AG20443 (cell line): ENCODE measurements at regions not wholly inside any gene's neighbourhood (a gene's known extent, or its start where the extent isn't known, plus 50 kb on each side); places are given as distances from the start of the nearest gene placed in this dataset.
A peak's percentile ranks its signal among the peaks of the same experiment; 100 is the strongest.

Experiments
- DNase-seq: peaks from one replicate; pipeline ENCODE4 v3.0.0; 2012; ENCODE audit warnings: low spot score, mixed read lengths

- no peak for DNase-seq
These were observed 968.5 kb upstream of the GJE1 start for GRCh38 chr6:141164042-141164743.

- no peak for DNase-seq
These were observed 969.6 kb upstream of the GJE1 start for GRCh38 chr6:141163107-141163506.

- DNase-seq: no peak
These were observed 974.0 kb upstream of the GJE1 start for GRCh38 chr6:141158740-141159139.

GRCh38 chr6:141153563-141153962 is 979.2 kb upstream of the GJE1 start:
- no peak for DNase-seq

GRCh38 chr6:141152951-141153350 is 979.8 kb upstream of the GJE1 start:
- peak; percentile 23 for DNase-seq

GRCh38 chr6:141151710-141152417 is 980.9 kb upstream of the GJE1 start:
- no peak for DNase-seq

GRCh38 chr6:141141870-141142269 is 990.9 kb upstream of the GJE1 start:
- no peak for DNase-seq

GRCh38 chr6:141140905-141141304 is 991.8 kb upstream of the GJE1 start:
- DNase-seq: no peak

GRCh38 chr6:141139461-141139860 is 993.3 kb upstream of the GJE1 start:
- DNase-seq: no peak

- DNase-seq: no peak
These were observed 998.0 kb upstream of the GJE1 start for GRCh38 chr6:141134723-141135122.

- no peak for DNase-seq
These were observed 998.9 kb upstream of the GJE1 start for GRCh38 chr6:141133836-141134235.

GRCh38 chr6:141133346-141133745 is 999.4 kb upstream of the GJE1 start:
- DNase-seq: peak; percentile 10

- no peak for DNase-seq
These were observed 1001.1 kb upstream of the GJE1 start for GRCh38 chr6:141131616-141132015.

- no peak for DNase-seq
These were observed 1009.2 kb upstream of the GJE1 start for GRCh38 chr6:141123497-141123896.

GRCh38 chr6:141123049-141123448 is 1009.7 kb upstream of the GJE1 start:
- no peak for DNase-seq

- DNase-seq: no peak
These were observed 1013.7 kb upstream of the GJE1 start for GRCh38 chr6:141118991-141119390.

GRCh38 chr6:141117874-141118273 is 1014.9 kb upstream of the GJE1 start:
- no peak for DNase-seq

- peak; percentile 71 for DNase-seq
These were observed 1022.2 kb upstream of the GJE1 start for GRCh38 chr6:141110481-141110880.

- DNase-seq: peak; percentile 9
These were observed 1025.0 kb upstream of the GJE1 start for GRCh38 chr6:141107591-141108160.

- peak; percentile 5 for DNase-seq
These were observed 1027.2 kb upstream of the GJE1 start for GRCh38 chr6:141105481-141105880.

GRCh38 chr6:141103246-141103645 is 1029.5 kb upstream of the GJE1 start:
- peak; percentile 18 for DNase-seq

GRCh38 chr6:141097471-141097870 is 1035.3 kb upstream of the GJE1 start:
- DNase-seq: no peak

GRCh38 chr6:141095308-141095707 is 1037.4 kb upstream of the GJE1 start:
- no peak for DNase-seq
